OCI-LY3 (cell line): ENCODE measurements at regions not wholly inside any gene's neighbourhood (a gene's known extent, or its start where the extent isn't known, plus 50 kb on each side); places are given as distances from the start of the nearest gene placed in this dataset.

Experiments used
- CTCF ChIP-seq: fragments of 200-600, 300-600 bp; sonication (generic); IDR thresholded peaks from 2 replicates; pipeline ENCODE4 v1.5.1; 2014; ENCODE audit warnings: antibody characterized with exemption, low read length, low read depth
- EZH2phosphoT487 ChIP-seq: fragments of 200-600 bp; shearing (Covaris generic); IDR thresholded peaks from 2 replicates; pipeline ENCODE4 v1.6.1; 2018; ENCODE audit warnings: antibody characterized with exemption, mixed run types, low read depth

- TF ChIP-seq CTCF (no peak), EZH2phosphoT487 (no peak)
These were observed 258.7 kb downstream of the TLE3 start for GRCh38 chr15:69838994-69839393.
